RWPE2 (cell line): ENCODE measurements at regions not wholly inside any gene's neighbourhood (a gene's known extent, or its start where the extent isn't known, plus 50 kb on each side); places are given as distances from the start of the nearest gene placed in this dataset.

Experiments
- ATAC-seq: fragments of 200-7000 bp; cut with Tn5 transposase; 3 replicates; pipeline ENCODE4 v1.9.1; 2021; ENCODE audit warnings: low read depth
- DNase-seq: peaks from one replicate; pipeline ENCODE4 v3.0.0-alpha.2; 2020; ENCODE audit warnings: low spot score
- H3K27ac ChIP-seq: fragments of 450-650 bp; 2 replicates; pipeline ENCODE4 v1.5.1; 2017; ENCODE audit warnings: mild to moderate bottlenecking; ENCODE audit not compliant: poor library complexity, severe bottlenecking
- H3K27me3 ChIP-seq: fragments of 250-450 bp; sonication (Bioruptor Pico); 2 replicates; pipeline ENCODE4 v1.5.1; 2021; ENCODE audit warnings: mild to moderate bottlenecking, moderate library complexity; ENCODE audit not compliant: insufficient read depth, poor library complexity, severe bottlenecking
- H3K36me3 ChIP-seq: fragments of 250-450 bp; sonication (Bioruptor Pico); 2 replicates; pipeline ENCODE4 v1.5.1; 2020; ENCODE audit warnings: low read depth, mild to moderate bottlenecking, moderate library complexity
- H3K4me1 ChIP-seq: fragments of 250-450 bp; sonication (Bioruptor Pico); 2 replicates; pipeline ENCODE4 v1.5.1; 2021; ENCODE audit warnings: mild to moderate bottlenecking, moderate library complexity; ENCODE audit not compliant: insufficient read depth, poor library complexity, severe bottlenecking
- H3K4me3 ChIP-seq: fragments of 250-450 bp; sonication (Bioruptor Pico); 2 replicates; pipeline ENCODE4 v1.5.1; 2021; ENCODE audit warnings: mild to moderate bottlenecking, moderate library complexity; ENCODE audit not compliant: severe bottlenecking
- H3K9me3 ChIP-seq: fragments of 250-450 bp; sonication (Bioruptor Pico); 2 replicates; pipeline ENCODE4 v1.5.1; 2021; ENCODE audit warnings: mild to moderate bottlenecking, moderate library complexity; ENCODE audit not compliant: severe bottlenecking
- TF ChIP-seq, protein P1 (sequence below): fragments of 450-650 bp; IDR thresholded peaks from one replicate; pipeline ENCODE4 v1.5.1; 2017; ENCODE audit warnings: mild to moderate bottlenecking, moderate library complexity; ENCODE audit not compliant: poor library complexity, severe bottlenecking

DNA sequence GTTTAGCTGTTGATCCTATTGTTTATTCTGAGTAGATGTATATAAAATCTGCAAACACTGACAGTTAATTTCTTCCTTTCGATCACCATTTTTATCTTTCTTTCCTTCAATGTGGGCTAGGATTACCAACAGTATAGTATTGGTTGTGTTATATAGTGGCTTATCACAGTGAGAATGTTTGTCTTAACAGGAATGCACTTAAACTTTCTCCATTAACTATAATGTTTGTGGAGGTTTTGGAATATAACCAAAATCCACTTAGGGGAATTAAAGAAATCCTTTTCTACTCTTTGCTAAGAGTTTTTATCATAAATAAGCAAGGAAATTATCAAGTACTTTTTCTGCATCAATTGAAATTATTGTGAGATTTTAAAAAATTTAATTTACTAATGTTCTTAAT, 244.6 kb downstream of the LACC1 start:
- Histone ChIP-seq H3K9me3 (peaks cover 5% of the 10 kb centered on the region), H3K36me3 (no peaks in the 10 kb centered on the region), H3K4me1 (no peaks in the 10 kb centered on the region), H3K27ac (no peak overlapping the region), H3K4me3 (no peak overlapping the region), H3K27me3 (no peaks in the 10 kb centered on the region)
- DNase-seq (no peak), ATAC-seq (no peak)
- TF ChIP-seq, protein P1, sequence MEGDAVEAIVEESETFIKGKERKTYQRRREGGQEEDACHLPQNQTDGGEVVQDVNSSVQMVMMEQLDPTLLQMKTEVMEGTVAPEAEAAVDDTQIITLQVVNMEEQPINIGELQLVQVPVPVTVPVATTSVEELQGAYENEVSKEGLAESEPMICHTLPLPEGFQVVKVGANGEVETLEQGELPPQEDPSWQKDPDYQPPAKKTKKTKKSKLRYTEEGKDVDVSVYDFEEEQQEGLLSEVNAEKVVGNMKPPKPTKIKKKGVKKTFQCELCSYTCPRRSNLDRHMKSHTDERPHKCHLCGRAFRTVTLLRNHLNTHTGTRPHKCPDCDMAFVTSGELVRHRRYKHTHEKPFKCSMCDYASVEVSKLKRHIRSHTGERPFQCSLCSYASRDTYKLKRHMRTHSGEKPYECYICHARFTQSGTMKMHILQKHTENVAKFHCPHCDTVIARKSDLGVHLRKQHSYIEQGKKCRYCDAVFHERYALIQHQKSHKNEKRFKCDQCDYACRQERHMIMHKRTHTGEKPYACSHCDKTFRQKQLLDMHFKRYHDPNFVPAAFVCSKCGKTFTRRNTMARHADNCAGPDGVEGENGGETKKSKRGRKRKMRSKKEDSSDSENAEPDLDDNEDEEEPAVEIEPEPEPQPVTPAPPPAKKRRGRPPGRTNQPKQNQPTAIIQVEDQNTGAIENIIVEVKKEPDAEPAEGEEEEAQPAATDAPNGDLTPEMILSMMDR, result no peak

DNA sequence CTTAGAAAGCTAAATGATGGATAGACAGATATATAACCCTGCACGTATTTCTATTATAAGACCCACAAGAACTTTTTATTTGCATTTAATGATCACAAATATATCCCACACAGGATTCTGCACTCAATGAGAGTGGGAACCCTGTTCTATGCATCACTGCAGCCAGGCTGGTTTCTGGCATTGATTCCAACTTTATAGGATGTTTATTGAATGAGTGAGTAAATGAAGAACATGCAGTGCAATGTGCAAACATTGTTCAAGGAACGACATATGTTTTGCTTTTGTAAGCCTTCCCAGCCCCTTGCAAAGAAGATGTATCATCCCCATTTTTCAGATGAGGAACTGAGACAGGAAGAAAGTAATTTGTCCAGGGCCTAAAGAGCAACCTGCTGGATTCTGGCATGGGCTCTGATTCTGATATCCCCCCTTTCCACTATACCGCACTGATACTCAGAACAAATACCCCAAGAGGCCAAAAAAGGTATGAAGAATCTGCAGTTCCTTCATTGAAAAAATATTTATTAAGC, 246.3 kb downstream of the LACC1 start:
- H3K27ac ChIP-seq, result no peak overlapping the region
- H3K4me1 ChIP-seq, result no peaks in the 10 kb centered on the region
- H3K27me3 ChIP-seq, result no peaks in the 10 kb centered on the region
- no peak overlapping the region for H3K4me3 ChIP-seq
- peaks cover 5% of the 10 kb centered on the region for H3K9me3 ChIP-seq
- ATAC-seq, result no peak
- H3K36me3 ChIP-seq, result no peaks in the 10 kb centered on the region
- TF ChIP-seq, protein P1, result no peak
- no peak for DNase-seq

DNA sequence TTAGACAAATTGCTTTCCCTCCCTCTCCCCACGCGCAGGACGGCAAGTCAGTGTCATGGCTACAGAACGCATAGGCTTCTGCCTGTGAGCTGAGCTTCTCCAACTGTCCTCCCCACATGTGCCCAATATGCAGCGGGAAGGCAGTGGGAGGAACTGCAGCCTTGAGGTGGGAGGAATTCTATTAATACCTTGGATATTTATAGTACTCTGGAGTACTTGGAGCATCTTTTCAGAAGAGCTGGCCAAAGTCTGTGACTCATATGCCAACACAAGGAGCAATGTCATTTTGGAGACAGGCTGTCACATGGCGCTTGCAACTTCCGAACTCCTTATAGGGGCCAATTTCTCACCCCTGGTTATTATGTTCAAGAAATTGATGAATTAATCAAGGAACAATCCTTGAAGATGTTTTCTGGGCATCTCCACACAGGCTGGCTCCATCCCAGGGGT, 245.0 kb upstream of the SERP2 start:
- H3K36me3 ChIP-seq, result no peaks in the 10 kb centered on the region
- no peak overlapping the region for H3K4me3 ChIP-seq
- H3K9me3 ChIP-seq, result no peaks in the 10 kb centered on the region
- H3K27me3 ChIP-seq, result no peaks in the 10 kb centered on the region
- TF ChIP-seq, protein P1, result no peak
- H3K4me1 ChIP-seq, result peaks cover 7% of the 10 kb centered on the region
- DNase-seq (no peak), ATAC-seq (no peak)
- H3K27ac ChIP-seq, result no peak overlapping the region

DNA sequence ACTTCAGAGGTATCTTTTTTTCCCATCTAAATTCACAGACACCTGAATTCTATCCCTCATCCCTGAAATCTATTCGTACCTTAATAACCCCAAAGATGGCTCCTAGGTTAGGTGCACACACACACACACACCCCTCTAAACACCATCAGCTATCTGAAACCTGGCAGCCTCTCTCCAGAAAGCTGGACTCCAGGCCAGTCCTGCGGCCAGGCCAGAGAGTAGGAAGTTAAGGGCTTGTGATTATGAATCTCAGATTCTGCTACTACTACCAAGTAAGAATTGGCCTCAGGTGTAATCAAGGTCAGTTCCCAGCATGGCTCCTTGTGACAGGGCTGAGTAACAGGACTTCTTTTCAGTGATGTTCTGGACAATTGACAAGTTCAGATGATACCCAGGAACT, 244.2 kb upstream of the SERP2 start:
- TF ChIP-seq, protein P1, result no peak
- no peak overlapping the region for H3K27ac ChIP-seq
- no peak for DNase-seq
- peaks cover 7% of the 10 kb centered on the region for H3K4me1 ChIP-seq
- no peak overlapping the region for H3K4me3 ChIP-seq
- no peak for ATAC-seq
- H3K36me3 ChIP-seq, result no peaks in the 10 kb centered on the region
- H3K27me3 ChIP-seq, result no peaks in the 10 kb centered on the region
- H3K9me3 ChIP-seq, result no peaks in the 10 kb centered on the region

DNA sequence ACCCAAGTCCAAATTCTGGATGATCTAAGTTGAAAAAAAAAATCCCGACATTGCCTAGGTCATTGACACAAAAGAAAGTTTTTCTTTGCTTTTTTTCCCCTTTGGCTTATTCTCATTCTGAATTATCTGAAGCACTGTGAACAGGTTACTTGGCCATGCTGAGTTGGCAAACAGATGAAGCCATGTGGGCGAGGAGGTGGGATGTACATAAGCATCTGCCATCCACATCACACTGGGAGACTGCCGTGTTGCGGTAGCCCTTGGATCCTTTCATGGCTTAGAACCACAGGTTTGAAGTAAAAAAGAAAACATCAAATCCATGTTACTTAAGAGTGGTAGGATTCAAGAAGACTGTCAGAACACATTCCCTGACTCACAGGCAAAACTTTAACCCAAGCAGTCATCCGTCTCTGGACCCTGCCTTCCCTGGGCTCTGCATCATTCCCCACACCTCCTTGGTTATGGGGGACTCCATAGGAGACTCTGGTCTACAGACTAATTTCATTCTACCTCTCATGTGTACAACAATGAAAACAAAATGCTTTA, 242.5 kb upstream of the SERP2 start:
- DNase-seq (no peak), ATAC-seq (no peak)
- Histone ChIP-seq H3K4me3 (no peak overlapping the region), H3K36me3 (no peaks in the 10 kb centered on the region), H3K4me1 (peaks cover 7% of the 10 kb centered on the region), H3K27ac (no peak overlapping the region), H3K27me3 (no peaks in the 10 kb centered on the region), H3K9me3 (no peaks in the 10 kb centered on the region)
- TF ChIP-seq, protein P1, result no peak
